Neural cell (in vitro differentiated cells): ENCODE measurements at regions not wholly inside any gene's neighbourhood (a gene's known extent, or its start where the extent isn't known, plus 50 kb on each side); places are given as distances from the start of the nearest gene placed in this dataset.

ENCODE experiments used
- H2AFZ ChIP-seq: fragments of 200-600, 300-800 bp; sonication (generic), shearing (Covaris generic); 2 replicates; pipeline ENCODE4 v1.6.0; 2014; ENCODE audit warnings: low read depth, mild to moderate bottlenecking, antibody characterized with exemption, low read length, moderate library complexity
- H3F3A ChIP-seq: fragments of 200-600 bp; shearing (Covaris generic); 2 replicates; pipeline ENCODE4 v1.6.1; 2016; ENCODE audit warnings: mild to moderate bottlenecking, moderate library complexity, mixed read lengths, antibody characterized with exemption, low read length; ENCODE audit not compliant: insufficient read depth, poor library complexity, severe bottlenecking
- H3K27ac ChIP-seq: fragments of 200-600, 300-800 bp; sonication (generic), shearing (Covaris generic); 2 replicates; pipeline ENCODE4 v1.5.1; 2014; ENCODE audit warnings: mild to moderate bottlenecking, low read length, moderate library complexity
- H3K27me3 ChIP-seq: fragments of 300-800, 200-600 bp; sonication (generic), shearing (Covaris generic); 2 replicates; pipeline ENCODE4 v1.6.0; 2014; ENCODE audit warnings: mild to moderate bottlenecking, low read depth, low read length, moderate library complexity; ENCODE audit not compliant: insufficient read depth
- H3K36me3 ChIP-seq: fragments of 300-800, 200-600 bp; sonication (generic), shearing (Covaris generic); 2 replicates; pipeline ENCODE4 v1.5.1; 2014; ENCODE audit warnings: mild to moderate bottlenecking, antibody characterized with exemption, low read length, moderate library complexity; ENCODE audit not compliant: insufficient read depth
- H3K4me2 ChIP-seq: fragments of 300-800, 200-600 bp; sonication (generic), shearing (Covaris generic); 2 replicates; pipeline ENCODE4 v1.6.0; 2014; ENCODE audit warnings: mild to moderate bottlenecking, low read length
- H3K4me3 ChIP-seq: fragments of 300-800, 200-600 bp; sonication (generic), shearing (Covaris generic); 2 replicates; pipeline ENCODE4 v1.5.1; 2014; ENCODE audit warnings: mild to moderate bottlenecking, low read length, moderate library complexity
- H3K79me2 ChIP-seq: fragments of 200-600 bp; shearing (Covaris generic); replicated peaks from 2 replicates; pipeline ENCODE4 v1.6.0; 2014; ENCODE audit warnings: mild to moderate bottlenecking, low read length, moderate library complexity; ENCODE audit not compliant: insufficient read depth
- H3K9ac ChIP-seq: fragments of 300-800, 200-600 bp; sonication (generic), shearing (Covaris generic); 2 replicates; pipeline ENCODE4 v1.6.1; 2016; ENCODE audit warnings: mild to moderate bottlenecking, low read length, mixed read lengths
- H3K9me2 ChIP-seq: fragments of 200-600 bp; shearing (Covaris generic); 2 replicates; pipeline ENCODE4 v1.6.1; 2016; ENCODE audit warnings: mild to moderate bottlenecking, low read length, mixed read lengths; ENCODE audit not compliant: insufficient read depth
- H3K9me3 ChIP-seq: fragments of 200-600, 300-800 bp; sonication (generic), shearing (Covaris generic); 2 replicates; pipeline ENCODE4 v1.6.1; 2016; ENCODE audit warnings: mild to moderate bottlenecking, mixed run types, low read length, moderate library complexity, mixed read lengths
- H4K20me1 ChIP-seq: fragments of 200-600 bp; shearing (Covaris generic); 2 replicates; pipeline ENCODE4 v1.6.1; 2016; ENCODE audit warnings: mild to moderate bottlenecking, mixed run types; ENCODE audit not compliant: insufficient read depth
- EP300 ChIP-seq: fragments of 450-650 bp; conservative IDR thresholded peaks from 2 replicates; pipeline ENCODE4 v1.6.1; 2014; ENCODE audit warnings: antibody characterized with exemption, mild to moderate bottlenecking, moderate library complexity; ENCODE audit not compliant: poor library complexity, severe bottlenecking
- EZH2 ChIP-seq: fragments of 200-600, 300-800 bp; shearing (Covaris generic), sonication (generic); IDR thresholded peaks from 2 replicates; pipeline ENCODE4 v1.6.1; 2014; ENCODE audit warnings: antibody characterized with exemption, low read length, borderline replicate concordance, mild to moderate bottlenecking; ENCODE audit not compliant: insufficient read depth, poor library complexity, severe bottlenecking
- MXI1 ChIP-seq: fragments of 450-650 bp; conservative IDR thresholded peaks from 2 replicates; pipeline ENCODE4 v1.6.1; 2014; ENCODE audit warnings: antibody characterized with exemption, mild to moderate bottlenecking; ENCODE audit not compliant: poor library complexity, severe bottlenecking
- POLR2AphosphoS5 ChIP-seq: IDR thresholded peaks from 2 replicates; pipeline ENCODE4 v1.6.1; 2012
- RAD21 ChIP-seq: fragments of 450-650 bp; conservative IDR thresholded peaks from 2 replicates; pipeline ENCODE4 v1.6.1; 2014; ENCODE audit warnings: antibody characterized with exemption, mild to moderate bottlenecking, moderate library complexity
- SMC3 ChIP-seq: fragments of 450-650 bp; conservative IDR thresholded peaks from 2 replicates; pipeline ENCODE4 v1.6.1; 2014; ENCODE audit warnings: antibody characterized with exemption, mild to moderate bottlenecking, moderate library complexity; ENCODE audit not compliant: poor library complexity
- TAF1 ChIP-seq: IDR thresholded peaks from 2 replicates; pipeline ENCODE4 v1.6.1; 2012; ENCODE audit warnings: low read depth
- TF ChIP-seq, protein P1 (sequence below): IDR thresholded peaks from 2 replicates; pipeline ENCODE4 v1.6.1; 2012; ENCODE audit warnings: borderline replicate concordance
- TF ChIP-seq, protein P2 (sequence below): fragments of 450-650 bp; IDR thresholded peaks from 2 replicates; pipeline ENCODE4 v1.5.1; 2014; ENCODE audit warnings: antibody characterized with exemption, mild to moderate bottlenecking, moderate library complexity; ENCODE audit not compliant: poor library complexity, severe bottlenecking

DNA sequence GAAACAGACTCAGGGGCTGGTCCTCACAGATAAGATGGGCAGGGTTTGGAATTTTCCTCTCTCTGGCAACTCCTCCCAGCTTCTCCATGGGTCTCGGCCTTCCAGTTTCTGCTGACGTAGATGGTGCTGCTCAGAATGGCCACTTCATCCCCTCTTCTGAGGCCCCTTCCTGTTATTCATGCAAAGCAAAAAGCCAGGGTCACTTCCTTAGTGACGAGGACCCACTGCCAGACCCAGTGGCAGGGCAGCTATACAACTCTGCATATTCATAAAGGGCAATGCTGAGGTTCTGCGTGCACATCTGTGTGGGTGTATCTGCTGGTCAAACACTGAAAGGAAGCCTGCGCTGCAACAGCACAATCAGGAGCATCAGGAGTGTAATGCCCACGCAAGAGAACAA lies 108.8 kb downstream of the WSCD1 start:
- Histone ChIP-seq H3K9me3 (no peaks in the 10 kb centered on the region), H3K4me2 (no peak overlapping the region), H3F3A (no peaks in the 10 kb centered on the region), H2AFZ (no peak overlapping the region), H4K20me1 (no peaks in the 10 kb centered on the region), H3K4me3 (no peak overlapping the region), H3K9me2 (no peaks in the 10 kb centered on the region), H3K27me3 (no peaks in the 10 kb centered on the region), H3K27ac (no peak overlapping the region), H3K79me2 (no peaks in the 10 kb centered on the region), H3K36me3 (no peaks in the 10 kb centered on the region), H3K9ac (no peak overlapping the region)
- TF ChIP-seq EP300, result no peak
- TF ChIP-seq, protein P1, sequence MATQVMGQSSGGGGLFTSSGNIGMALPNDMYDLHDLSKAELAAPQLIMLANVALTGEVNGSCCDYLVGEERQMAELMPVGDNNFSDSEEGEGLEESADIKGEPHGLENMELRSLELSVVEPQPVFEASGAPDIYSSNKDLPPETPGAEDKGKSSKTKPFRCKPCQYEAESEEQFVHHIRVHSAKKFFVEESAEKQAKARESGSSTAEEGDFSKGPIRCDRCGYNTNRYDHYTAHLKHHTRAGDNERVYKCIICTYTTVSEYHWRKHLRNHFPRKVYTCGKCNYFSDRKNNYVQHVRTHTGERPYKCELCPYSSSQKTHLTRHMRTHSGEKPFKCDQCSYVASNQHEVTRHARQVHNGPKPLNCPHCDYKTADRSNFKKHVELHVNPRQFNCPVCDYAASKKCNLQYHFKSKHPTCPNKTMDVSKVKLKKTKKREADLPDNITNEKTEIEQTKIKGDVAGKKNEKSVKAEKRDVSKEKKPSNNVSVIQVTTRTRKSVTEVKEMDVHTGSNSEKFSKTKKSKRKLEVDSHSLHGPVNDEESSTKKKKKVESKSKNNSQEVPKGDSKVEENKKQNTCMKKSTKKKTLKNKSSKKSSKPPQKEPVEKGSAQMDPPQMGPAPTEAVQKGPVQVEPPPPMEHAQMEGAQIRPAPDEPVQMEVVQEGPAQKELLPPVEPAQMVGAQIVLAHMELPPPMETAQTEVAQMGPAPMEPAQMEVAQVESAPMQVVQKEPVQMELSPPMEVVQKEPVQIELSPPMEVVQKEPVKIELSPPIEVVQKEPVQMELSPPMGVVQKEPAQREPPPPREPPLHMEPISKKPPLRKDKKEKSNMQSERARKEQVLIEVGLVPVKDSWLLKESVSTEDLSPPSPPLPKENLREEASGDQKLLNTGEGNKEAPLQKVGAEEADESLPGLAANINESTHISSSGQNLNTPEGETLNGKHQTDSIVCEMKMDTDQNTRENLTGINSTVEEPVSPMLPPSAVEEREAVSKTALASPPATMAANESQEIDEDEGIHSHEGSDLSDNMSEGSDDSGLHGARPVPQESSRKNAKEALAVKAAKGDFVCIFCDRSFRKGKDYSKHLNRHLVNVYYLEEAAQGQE, result no peak
- no peak for TF ChIP-seq POLR2AphosphoS5
- TF ChIP-seq TAF1, result no peak
- TF ChIP-seq, protein P2, sequence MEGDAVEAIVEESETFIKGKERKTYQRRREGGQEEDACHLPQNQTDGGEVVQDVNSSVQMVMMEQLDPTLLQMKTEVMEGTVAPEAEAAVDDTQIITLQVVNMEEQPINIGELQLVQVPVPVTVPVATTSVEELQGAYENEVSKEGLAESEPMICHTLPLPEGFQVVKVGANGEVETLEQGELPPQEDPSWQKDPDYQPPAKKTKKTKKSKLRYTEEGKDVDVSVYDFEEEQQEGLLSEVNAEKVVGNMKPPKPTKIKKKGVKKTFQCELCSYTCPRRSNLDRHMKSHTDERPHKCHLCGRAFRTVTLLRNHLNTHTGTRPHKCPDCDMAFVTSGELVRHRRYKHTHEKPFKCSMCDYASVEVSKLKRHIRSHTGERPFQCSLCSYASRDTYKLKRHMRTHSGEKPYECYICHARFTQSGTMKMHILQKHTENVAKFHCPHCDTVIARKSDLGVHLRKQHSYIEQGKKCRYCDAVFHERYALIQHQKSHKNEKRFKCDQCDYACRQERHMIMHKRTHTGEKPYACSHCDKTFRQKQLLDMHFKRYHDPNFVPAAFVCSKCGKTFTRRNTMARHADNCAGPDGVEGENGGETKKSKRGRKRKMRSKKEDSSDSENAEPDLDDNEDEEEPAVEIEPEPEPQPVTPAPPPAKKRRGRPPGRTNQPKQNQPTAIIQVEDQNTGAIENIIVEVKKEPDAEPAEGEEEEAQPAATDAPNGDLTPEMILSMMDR, result no peak
- no peak for TF ChIP-seq SMC3
- TF ChIP-seq EZH2, result no peak

DNA sequence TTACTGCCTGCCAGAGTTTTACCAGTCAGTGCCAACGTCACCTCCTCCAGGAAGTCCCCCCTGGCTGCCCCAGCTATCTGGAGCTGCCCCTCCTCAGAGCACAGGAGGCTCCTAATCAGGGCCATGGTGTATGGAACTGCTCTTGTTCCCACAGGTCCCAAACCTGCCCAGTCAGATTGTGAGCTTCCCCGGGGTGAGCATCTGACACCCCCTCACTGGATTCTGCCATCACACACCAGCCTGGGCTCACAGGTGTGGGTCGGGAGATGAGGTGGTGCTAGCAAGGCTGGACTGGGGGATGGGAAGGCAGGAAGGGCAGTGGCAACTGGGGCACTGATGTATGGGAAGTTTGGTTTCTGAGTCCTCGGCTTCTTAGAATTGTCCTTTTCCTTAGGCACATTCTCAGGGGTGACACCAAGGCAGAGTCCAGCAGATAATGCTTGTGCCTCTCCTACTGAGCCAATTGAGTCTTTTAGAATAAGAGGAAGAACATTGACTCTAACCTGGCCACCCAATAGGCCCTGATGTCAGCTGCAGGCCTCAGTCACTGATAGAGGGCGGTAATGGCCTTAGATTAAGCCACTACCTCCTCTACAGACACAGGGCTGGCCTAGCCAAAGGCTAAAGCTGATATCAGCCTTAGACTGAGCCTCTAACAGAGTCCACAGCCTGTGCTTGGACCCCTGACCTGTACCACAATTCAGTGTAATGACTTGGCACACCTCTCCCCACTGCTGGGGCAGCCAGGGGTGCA lies 107.9 kb downstream of the WSCD1 start:
- Histone ChIP-seq H3K9me2 (no peaks in the 10 kb centered on the region), H3K9ac (no peak overlapping the region), H3K79me2 (no peaks in the 10 kb centered on the region), H3K4me2 (no peak overlapping the region), H2AFZ (no peak overlapping the region), H3F3A (no peaks in the 10 kb centered on the region), H3K4me3 (no peak overlapping the region), H4K20me1 (no peaks in the 10 kb centered on the region), H3K27me3 (no peaks in the 10 kb centered on the region), H3K27ac (no peak overlapping the region), H3K9me3 (no peaks in the 10 kb centered on the region), H3K36me3 (no peaks in the 10 kb centered on the region)
- TF ChIP-seq, protein P2, result no peak
- TF ChIP-seq MXI1 (no peak), EZH2 (no peak), EP300 (no peak), RAD21 (no peak), POLR2AphosphoS5 (no peak)
- TF ChIP-seq, protein P1, result no peak
